K562 (cell line): ENCODE measurements at regions not wholly inside any gene's neighbourhood (a gene's known extent, or its start where the extent isn't known, plus 50 kb on each side); places are given as distances from the start of the nearest gene placed in this dataset.

Experiments
- ELK3 ChIP-seq: fragments of 450-650 bp; formaldehyde crosslinking; IDR thresholded peaks from 2 replicates; pipeline ENCODE4 v1.4.0; 2020; ENCODE audit warnings: mild to moderate bottlenecking
- KLF6 ChIP-seq: fragments of 250-450 bp; sonication (Bioruptor Pico); IDR thresholded peaks from 2 replicates; pipeline ENCODE4 v1.4.0; 2020; ENCODE audit warnings: mild to moderate bottlenecking, moderate library complexity, borderline replicate concordance
- NFXL1 ChIP-seq: fragments of 450-650 bp; formaldehyde crosslinking; IDR thresholded peaks from 2 replicates; pipeline ENCODE4 v1.4.0; 2021; ENCODE audit warnings: mild to moderate bottlenecking
- RFX7 ChIP-seq: fragments of 250-450 bp; sonication (Bioruptor Pico); IDR thresholded peaks from 2 replicates; pipeline ENCODE4 v1.5.1; 2021; ENCODE audit warnings: mild to moderate bottlenecking
- XRCC4 ChIP-seq: IDR thresholded peaks from one replicate; pipeline ENCODE4 v1.6.1; 2011; ENCODE audit not compliant: insufficient read depth, insufficient read length; ENCODE audit errors: extremely low read depth
- ZBTB33 ChIP-seq: sonication (generic); formaldehyde crosslinking; IDR thresholded peaks from 2 replicates; pipeline ENCODE4 v1.8.1; 2023; ENCODE audit warnings: mild to moderate bottlenecking, missing genetic modification reagents
- ZBTB40 ChIP-seq, 2 experiments: fragments of 450-650 bp in 1 of 2; sonication (generic) in 1 of 2; formaldehyde crosslinking in 1 of 2; IDR thresholded peaks; 2 replicates each; pipeline versions ENCODE4 v1.7.1 to v1.9.0; 2016 to 2022; ENCODE audit warnings: inconsistent platforms in 1 of 2, mild to moderate bottlenecking in 1 of 2, missing genetic modification reagents in 1 of 2
- TF ChIP-seq, protein P1 (sequence below): fragments of 450-650 bp; IDR thresholded peaks from 2 replicates; pipeline ENCODE4 v1.6.1; 2016; ENCODE audit warnings: mild to moderate bottlenecking

- TF ChIP-seq ZBTB40 (IDR thresholded peaks at IDR 0.05) (no peak), ZBTB40 (CRISPR knock-in tag; IDR thresholded peaks at IDR 0.05) (no peak), XRCC4 (no peak), NFXL1 (CRISPR knock-in tag) (no peak), ZBTB33 (CRISPR knock-in tag) (no peak), ELK3 (CRISPR knock-in tag) (no peak), KLF6 (no peak), RFX7 (CRISPR knock-in tag) (no peak)
- TF ChIP-seq, protein P1, sequence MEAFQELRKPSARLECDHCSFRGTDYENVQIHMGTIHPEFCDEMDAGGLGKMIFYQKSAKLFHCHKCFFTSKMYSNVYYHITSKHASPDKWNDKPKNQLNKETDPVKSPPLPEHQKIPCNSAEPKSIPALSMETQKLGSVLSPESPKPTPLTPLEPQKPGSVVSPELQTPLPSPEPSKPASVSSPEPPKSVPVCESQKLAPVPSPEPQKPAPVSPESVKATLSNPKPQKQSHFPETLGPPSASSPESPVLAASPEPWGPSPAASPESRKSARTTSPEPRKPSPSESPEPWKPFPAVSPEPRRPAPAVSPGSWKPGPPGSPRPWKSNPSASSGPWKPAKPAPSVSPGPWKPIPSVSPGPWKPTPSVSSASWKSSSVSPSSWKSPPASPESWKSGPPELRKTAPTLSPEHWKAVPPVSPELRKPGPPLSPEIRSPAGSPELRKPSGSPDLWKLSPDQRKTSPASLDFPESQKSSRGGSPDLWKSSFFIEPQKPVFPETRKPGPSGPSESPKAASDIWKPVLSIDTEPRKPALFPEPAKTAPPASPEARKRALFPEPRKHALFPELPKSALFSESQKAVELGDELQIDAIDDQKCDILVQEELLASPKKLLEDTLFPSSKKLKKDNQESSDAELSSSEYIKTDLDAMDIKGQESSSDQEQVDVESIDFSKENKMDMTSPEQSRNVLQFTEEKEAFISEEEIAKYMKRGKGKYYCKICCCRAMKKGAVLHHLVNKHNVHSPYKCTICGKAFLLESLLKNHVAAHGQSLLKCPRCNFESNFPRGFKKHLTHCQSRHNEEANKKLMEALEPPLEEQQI, result no peak
These were observed 372.4 kb downstream of the NXPE2 start (continued) for GRCh38 chr11:115050756-115051155.
